Inflammatory macrophage treated with lipopolysaccharide for 4 hours (primary cell): ENCODE measurements at regions not wholly inside any gene's neighbourhood (a gene's known extent, or its start where the extent isn't known, plus 50 kb on each side); places are given as distances from the start of the nearest gene placed in this dataset.
"Not testable (repeated sequence)": the region's sequence is repeated elsewhere in the genome, so short reads cannot be mapped to it uniquely, and the experiment has no call there.

Experiments used
- DNase-seq: peaks from one replicate; pipeline ENCODE4 v3.0.0-alpha.2; 2020

DNA sequence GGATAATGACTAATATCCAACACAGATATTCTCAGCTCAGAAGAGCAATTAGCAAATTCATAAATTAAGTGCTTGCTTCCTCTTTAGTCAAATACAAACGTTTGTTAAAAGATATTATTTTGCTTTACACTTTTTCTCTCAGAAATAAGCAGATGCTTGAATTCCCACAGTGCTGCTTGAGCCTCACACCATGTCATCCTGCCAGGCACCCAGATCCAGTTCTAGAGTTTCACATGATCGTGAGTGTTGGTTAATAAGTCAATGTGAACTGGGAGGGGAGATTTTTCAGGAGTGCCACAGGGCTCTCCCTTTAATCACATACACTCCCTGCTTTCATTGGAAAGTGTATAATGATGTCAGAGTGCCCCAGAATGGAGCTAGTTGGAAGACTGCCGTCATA is 352.0 kb downstream of the OR4F29 start:
- DNase-seq = not testable (repeated sequence)

DNA sequence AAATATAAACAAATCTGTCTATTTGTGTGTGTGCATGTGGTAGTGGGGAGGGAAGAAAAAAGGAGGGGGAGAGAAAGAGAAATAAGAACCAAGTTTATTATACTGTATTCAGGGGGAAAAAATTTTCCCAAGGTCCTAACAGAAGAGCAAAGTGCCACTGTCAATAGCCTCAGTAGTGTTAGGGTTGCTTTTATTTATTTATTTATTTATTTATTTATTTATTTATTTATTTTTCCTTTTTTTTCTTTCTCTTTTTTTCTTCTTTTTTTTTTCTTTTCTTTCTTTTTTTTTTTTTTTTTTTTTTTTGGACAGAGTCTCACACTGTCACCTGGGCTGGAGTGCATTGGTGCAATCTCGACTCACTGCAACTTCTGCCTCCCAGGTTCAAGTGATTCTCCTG is 352.7 kb downstream of the OR4F29 start:
- DNase-seq = not testable (repeated sequence)

DNA sequence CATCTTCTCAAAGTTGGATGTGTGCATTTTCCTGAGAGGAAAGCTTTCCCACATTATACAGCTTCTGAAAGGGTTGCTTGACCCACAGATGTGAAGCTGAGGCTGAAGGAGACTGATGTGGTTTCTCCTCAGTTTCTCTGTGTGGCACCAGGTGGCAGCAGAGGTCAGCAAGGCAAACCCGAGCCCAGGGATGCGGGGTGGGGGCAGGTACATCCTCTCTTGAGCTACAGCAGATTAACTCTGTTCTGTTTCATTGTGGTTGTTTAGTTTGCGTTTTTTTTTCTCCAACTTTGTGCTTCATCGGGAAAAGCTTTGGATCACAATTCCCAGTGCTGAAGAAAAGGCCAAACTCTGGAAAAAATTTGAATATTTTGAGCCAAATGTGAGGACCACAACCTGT is 360.2 kb downstream of the OR4F29 start:
- DNase-seq = not testable (repeated sequence)

DNA sequence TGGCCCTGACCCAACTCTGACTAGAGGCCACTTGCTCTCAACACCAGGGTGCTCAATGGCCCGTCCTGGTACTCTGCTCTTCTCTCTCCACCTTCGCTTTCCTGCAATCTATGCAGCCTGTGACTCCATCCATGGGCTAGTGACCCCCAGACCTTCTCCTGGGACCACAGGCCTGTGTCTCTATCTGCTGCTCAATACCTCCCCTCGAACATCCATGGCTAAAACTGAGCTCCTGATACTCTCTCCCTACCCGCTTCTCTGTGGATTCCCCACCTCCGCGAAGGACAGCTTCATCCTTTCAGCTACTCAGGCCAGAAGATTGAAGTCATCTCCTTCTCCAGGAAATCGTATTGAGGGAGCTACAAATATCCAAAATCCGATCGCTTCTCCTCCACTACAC is 363.4 kb downstream of the OR4F29 start:
- DNase-seq = not testable (repeated sequence)

DNA sequence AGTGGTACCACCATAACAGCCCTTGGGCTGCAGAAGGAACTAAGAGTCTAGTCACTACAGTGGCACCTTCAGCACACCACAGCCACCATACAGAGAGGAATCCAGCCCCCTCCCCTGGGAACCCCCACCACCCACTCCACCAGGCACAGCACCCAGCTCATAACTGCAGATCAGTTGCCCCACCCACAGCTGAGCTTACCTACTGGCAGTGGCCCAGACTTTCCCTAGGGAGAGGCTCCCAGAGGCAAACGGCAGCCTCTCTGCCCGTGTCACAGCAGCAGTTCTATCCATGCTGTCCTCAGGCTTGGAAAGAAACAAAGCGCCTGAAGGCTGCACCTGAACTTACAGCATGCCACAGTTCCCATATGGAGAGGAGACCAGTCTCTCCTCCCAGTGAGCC is 372.3 kb downstream of the OR4F29 start:
- not testable (repeated sequence) for DNase-seq

DNA sequence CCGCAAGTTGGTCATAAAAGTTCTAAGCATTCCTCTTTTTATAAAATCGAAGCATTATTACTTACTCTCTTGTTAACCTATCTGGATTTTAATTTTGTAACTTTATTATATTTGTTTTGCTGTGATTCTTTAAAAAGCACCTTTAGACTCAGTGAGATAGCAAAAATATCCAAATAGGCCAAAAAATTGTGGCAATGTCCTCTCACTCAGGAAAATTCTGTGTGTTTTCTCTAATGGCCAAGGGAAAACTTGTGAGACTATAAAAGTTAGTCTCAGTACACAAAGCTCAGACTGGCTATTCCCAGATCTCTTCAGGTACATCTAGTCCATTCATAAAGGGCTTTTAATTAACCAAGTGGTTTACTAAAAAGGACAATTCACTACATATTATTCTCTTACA is 386.4 kb downstream of the OR4F29 start, which contains the start of gene OR4F5:
TSS of gene OR4F5 (plus strand) at position 301 of the 400 bp plus-strand sequence.
- not testable (repeated sequence) for DNase-seq

DNA sequence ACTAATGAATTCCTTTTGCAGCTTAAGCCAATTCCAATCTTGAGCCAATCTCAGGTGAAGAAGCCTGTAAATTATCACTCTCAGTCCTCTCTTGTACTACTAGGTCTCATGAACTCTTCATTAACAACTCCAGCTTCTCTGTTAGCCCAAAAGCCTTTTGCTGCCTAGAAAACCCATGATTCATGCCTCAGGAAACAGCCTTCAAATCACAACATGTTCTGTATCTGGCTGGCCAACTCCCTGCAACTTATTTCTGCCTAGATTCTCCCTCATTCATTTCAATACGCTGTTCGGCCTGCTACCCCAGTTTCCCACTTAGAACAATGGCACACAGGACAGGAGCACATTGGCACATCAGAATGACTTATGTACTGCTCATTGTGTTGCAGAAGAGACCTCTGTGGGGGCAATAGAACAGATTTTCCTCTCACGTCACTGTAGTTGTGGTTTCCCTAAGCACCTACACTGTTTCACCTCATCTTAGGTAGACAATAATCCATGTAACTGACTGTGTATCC is 395.4 kb downstream of the OR4F29 start:
- DNase-seq = not testable (repeated sequence)

DNA sequence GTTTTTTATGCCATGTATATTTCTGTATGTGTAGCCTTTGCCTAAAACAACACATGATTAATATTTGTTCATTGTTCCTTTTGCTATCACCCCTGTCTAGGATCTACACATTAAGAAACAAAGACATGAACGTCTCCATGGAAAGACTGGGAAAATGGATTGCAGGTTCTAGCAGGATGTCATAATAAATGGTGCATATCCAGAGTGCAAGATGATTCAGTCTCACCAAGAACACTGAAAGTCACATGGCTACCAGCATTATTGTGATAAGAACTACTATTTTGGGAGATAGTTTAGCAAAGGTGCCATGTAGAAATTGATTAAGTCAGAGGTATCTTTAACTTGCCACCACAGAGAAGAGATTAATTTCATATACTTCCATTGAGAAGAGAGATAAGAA is 398.3 kb downstream of the OR4F29 start:
- DNase-seq = not testable (repeated sequence)

DNA sequence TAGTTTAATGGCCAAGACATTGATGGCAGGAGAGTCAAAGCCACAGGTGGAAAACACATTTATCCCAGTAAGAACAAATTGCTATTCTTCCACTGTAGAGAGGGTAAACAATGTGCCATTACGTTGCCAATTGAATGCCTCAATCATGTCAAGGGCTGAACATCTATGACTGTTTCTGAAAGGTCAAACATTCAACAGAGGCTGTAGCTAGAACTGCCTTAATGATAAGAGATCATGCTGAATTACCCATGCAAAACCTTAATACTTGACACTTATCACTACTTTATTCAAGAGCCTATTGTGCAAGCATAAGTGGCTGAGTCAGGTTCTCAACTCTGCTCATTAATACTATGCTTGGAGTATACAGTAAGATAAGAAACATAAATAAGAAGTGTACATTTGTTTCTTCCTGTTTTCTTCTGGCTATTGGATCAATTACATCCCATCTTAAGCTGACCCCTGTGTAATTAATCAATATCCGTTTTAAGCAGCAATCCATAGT is 409.5 kb downstream of the OR4F29 start:
- not testable (repeated sequence) for DNase-seq

DNA sequence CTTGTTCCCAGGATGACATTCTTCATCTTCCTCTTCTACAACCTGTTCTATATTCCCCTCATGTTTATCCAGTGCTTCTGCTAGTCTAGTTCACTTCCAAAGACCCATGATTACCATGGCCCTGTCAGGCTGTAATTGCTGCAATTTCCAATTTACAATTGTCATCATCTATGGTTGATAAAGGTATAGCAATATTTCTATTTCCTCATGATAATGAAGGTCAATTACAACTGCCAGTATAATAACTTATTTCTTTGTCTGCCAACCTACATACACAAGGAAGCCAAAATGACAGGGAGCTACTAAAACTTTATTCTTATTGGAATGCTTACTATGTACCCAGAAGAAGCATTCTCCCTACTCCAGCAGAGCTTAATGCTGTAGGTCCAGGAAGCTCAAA is 410.3 kb downstream of the OR4F29 start:
- DNase-seq = not testable (repeated sequence)

DNA sequence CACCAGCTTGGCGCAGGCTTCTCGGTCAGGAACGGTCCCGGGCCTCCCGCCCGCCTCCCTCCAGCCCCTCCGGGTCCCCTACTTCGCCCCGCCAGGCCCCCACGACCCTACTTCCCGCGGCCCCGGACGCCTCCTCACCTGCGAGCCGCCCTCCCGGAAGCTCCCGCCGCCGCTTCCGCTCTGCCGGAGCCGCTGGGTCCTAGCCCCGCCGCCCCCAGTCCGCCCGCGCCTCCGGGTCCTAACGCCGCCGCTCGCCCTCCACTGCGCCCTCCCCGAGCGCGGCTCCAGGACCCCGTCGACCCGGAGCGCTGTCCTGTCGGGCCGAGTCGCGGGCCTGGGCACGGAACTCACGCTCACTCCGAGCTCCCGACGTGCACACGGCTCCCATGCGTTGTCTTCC is 422.3 kb downstream of the OR4F29 start:
- not testable (repeated sequence) for DNase-seq

DNA sequence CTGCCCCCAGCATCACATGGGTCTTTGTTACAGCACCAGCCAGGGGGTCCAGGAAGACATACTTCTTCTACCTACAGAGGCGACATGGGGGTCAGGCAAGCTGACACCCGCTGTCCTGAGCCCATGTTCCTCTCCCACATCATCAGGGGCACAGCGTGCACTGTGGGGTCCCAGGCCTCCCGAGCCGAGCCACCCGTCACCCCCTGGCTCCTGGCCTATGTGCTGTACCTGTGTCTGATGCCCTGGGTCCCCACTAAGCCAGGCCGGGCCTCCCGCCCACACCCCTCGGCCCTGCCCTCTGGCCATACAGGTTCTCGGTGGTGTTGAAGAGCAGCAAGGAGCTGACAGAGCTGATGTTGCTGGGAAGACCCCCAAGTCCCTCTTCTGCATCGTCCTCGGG is 434.2 kb downstream of the OR4F29 start:
- DNase-seq = not testable (repeated sequence)

DNA sequence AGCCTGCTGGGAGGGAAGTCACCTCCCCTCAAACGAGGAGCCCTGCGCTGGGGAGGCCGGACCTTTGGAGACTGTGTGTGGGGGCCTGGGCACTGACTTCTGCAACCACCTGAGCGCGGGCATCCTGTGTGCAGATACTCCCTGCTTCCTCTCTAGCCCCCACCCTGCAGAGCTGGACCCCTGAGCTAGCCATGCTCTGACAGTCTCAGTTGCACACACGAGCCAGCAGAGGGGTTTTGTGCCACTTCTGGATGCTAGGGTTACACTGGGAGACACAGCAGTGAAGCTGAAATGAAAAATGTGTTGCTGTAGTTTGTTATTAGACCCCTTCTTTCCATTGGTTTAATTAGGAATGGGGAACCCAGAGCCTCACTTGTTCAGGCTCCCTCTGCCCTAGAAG is 435.5 kb downstream of the OR4F29 start:
- not testable (repeated sequence) for DNase-seq

DNA sequence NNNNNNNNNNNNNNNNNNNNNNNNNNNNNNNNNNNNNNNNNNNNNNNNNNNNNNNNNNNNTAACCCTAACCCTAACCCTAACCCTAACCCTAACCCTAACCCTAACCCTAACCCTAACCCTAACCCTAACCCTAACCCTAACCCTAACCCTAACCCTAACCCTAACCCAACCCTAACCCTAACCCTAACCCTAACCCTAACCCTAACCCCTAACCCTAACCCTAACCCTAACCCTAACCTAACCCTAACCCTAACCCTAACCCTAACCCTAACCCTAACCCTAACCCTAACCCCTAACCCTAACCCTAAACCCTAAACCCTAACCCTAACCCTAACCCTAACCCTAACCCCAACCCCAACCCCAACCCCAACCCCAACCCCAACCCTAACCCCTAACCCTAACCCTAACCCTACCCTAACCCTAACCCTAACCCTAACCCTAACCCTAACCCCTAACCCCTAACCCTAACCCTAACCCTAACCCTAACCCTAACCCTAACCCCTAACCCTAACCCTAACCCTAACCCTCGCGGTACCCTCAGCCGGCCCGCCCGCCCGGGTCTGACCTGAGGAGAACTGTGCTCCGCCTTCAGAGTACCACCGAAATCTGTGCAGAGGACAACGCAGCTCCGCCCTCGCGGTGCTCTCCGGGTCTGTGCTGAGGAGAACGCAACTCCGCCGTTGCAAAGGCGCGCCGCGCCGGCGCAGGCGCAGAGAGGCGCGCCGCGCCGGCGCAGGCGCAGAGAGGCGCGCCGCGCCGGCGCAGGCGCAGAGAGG is 441.3 kb downstream of the OR4F29 start:
- not testable (repeated sequence) for DNase-seq
